Epithelial cell of esophagus (primary cell): ENCODE measurements at regions not wholly inside any gene's neighbourhood (a gene's known extent, or its start where the extent isn't known, plus 50 kb on each side); places are given as distances from the start of the nearest gene placed in this dataset.
A peak's percentile ranks its signal among the peaks of the same experiment; 100 is the strongest.

ENCODE experiments used
- DNase-seq: peaks from one replicate; pipeline ENCODE4 v3.0.0; 2010; ENCODE audit warnings: low read depth
- H3K4me3 ChIP-seq: 2 replicates; pipeline ENCODE4 v1.5.1; 2011; ENCODE audit warnings: mild to moderate bottlenecking, low read length, control low read depth
- TF ChIP-seq, protein P1 (sequence below): IDR thresholded peaks from 2 replicates; pipeline ENCODE4 v1.5.1; 2011; ENCODE audit warnings: low read depth, mild to moderate bottlenecking, low read length, control low read depth, inconsistent platforms; ENCODE audit not compliant: insufficient read depth; ENCODE audit errors: missing control alignments

- TF ChIP-seq, protein P1, sequence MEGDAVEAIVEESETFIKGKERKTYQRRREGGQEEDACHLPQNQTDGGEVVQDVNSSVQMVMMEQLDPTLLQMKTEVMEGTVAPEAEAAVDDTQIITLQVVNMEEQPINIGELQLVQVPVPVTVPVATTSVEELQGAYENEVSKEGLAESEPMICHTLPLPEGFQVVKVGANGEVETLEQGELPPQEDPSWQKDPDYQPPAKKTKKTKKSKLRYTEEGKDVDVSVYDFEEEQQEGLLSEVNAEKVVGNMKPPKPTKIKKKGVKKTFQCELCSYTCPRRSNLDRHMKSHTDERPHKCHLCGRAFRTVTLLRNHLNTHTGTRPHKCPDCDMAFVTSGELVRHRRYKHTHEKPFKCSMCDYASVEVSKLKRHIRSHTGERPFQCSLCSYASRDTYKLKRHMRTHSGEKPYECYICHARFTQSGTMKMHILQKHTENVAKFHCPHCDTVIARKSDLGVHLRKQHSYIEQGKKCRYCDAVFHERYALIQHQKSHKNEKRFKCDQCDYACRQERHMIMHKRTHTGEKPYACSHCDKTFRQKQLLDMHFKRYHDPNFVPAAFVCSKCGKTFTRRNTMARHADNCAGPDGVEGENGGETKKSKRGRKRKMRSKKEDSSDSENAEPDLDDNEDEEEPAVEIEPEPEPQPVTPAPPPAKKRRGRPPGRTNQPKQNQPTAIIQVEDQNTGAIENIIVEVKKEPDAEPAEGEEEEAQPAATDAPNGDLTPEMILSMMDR, result no peak
- no peak overlapping the region for H3K4me3 ChIP-seq
- no peak for DNase-seq
These were observed 151.8 kb upstream of the SOX14 start for GRCh38 chr3:137612291-137612690.

GRCh38 chr3:137615659-137616418, 148.3 kb upstream of the SOX14 start:
- no peak overlapping the region for H3K4me3 ChIP-seq
- TF ChIP-seq, protein P1, result no peak
- DNase-seq, result no peak

- TF ChIP-seq, protein P1, result no peak
- H3K4me3 ChIP-seq, result no peak overlapping the region
- no peak for DNase-seq
These were observed 122.0 kb upstream of the SOX14 start for GRCh38 chr3:137641879-137642704.

GRCh38 chr3:137642831-137643230, 121.3 kb upstream of the SOX14 start:
- TF ChIP-seq, protein P1, result no peak
- no peak overlapping the region for H3K4me3 ChIP-seq
- DNase-seq, result peak; percentile 24

- no peak for DNase-seq
- no peak overlapping the region for H3K4me3 ChIP-seq
- TF ChIP-seq, protein P1, result no peak
These were observed 116.9 kb upstream of the SOX14 start for GRCh38 chr3:137647179-137647578.

- no peak for DNase-seq
- TF ChIP-seq, protein P1, result no peak
- no peak overlapping the region for H3K4me3 ChIP-seq
These were observed 94.5 kb upstream of the SOX14 start for GRCh38 chr3:137669519-137670060.
